GM21576 (cell line): ENCODE measurements at regions not wholly inside any gene's neighbourhood (a gene's known extent, or its start where the extent isn't known, plus 50 kb on each side); places are given as distances from the start of the nearest gene placed in this dataset.

Experiments used
- ATAC-seq: cut with Tn5 transposase; IDR thresholded peaks from one replicate; pipeline ENCODE4 v1.9.1; 2021; ENCODE audit warnings: mild to moderate bottlenecking, moderate library complexity; ENCODE audit not compliant: unreplicated experiment

DNA sequence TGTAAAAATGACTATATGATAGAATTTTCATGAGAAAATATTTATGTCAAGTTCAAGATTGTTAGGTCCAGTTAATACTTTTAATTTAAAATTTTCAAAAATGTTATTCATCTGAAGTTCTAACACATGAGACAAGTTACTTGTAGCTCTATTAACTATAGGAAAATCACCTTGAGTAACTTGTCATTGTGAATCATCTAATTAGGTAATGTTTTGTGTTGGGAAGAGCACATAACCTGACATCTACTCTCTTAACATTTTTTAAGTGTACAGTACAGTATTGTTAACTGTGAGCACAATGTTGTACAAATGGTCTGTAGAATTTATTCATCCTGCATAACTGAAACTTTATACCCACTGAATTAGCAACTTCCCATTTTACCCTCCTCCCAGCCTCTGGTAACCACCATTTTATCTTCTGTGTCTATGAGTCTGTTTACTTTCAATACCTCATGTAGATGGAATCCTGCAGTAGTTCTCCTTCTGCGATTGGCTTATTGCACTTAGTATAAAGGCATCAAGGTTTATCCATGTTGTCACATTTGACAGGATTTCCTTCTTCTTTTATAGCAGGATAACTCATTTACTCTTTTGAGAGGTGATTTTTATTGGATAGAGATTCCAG lies 54.6 kb downstream of the ARL4A start:
- ATAC-seq: no peak

DNA sequence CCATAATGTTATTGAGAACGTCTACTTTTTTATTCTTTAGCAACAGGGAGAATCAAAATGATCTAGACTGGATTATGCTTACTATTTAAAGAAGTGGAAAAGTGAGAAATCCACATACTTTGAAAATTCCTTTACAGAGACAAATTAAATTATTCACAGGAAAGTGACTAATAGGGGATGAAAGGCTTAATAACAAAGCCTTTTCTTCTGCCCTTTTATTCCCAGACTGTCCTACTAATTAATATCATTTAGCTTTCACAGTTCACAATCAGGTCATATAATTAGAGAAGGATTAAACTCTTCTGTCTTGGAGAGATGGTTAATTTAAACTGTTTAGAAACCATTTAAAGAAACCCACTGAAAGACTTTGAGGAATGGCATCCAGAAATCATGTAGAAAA lies 58.8 kb downstream of the ARL4A start:
- ATAC-seq: no peak

DNA sequence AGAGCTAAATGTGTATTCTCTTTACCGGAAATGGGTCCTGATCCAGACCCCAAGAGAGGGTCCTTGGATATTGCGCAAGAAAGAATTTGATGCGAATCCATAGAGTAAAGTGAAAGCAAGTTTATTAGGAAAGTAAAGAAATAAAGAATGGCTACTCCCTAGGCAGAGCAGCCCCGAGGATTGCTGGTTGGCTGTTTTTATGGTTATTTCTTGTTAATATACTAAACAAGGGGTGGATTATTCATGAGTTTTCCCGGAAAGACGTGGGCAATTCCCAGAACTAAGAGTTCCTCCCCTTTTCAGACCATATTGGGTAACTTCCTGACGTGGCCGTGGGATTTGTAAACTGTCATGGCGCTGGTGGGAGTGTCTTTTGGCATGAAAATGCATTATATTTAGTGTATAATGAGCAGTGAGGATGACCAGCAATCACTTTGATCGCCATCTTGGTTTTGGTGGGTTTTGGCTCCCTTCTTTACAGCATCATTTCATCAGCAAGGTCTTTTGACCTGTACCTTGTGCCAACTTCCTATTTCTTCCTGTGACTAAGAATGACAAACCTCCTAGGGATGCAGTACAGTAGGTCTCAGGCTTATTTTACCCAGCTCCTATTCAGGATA lies 60.4 kb downstream of the ARL4A start:
- no peak for ATAC-seq

GRCh38 chr7:12749069-12749468 lies 61.6 kb downstream of the ARL4A start:
- no peak for ATAC-seq

DNA sequence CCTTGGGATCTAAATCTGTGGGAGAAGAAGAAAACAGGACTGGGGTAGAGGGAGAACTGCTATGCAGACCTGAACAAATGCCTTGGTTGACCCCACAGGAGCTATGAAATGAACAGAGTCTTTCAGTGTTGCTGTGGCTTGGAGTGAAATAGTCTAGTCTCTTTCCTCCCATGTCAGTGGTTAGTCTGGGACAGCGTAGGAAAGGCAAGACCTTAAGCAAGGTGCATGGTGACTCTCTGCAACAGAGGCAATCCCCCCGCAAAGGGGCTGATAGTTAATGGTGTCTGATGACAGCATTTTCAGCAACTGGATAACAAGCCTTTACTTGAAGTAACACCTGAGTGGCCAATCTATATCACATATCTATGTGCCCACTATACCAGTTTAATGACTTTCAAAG lies 62.3 kb downstream of the ARL4A start:
- no peak for ATAC-seq

- ATAC-seq: no peak
Observed at GRCh38 chr7:12751764-12752163, 64.3 kb downstream of the ARL4A start.

GRCh38 chr7:12754179-12754578 lies 66.7 kb downstream of the ARL4A start:
- ATAC-seq: no peak

DNA sequence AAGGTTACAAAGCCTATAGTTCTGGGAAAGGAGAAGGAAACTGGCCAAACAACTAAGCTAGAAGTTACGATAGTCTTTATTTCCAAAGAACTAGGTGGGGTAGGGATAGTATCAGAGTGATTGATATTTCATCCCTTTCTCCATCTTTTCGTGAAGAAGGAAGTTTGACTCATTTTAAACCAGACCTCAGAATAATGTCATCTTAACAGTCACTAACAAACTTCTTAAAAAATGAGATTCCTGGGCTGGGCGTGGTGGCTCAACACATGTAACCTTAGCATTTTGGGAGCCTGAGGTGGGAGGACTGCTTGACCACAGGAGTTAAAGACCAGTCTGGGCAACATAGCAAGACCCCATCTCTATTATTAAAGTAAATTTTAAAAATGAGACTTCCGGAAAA lies 69.4 kb downstream of the ARL4A start:
- no peak for ATAC-seq

DNA sequence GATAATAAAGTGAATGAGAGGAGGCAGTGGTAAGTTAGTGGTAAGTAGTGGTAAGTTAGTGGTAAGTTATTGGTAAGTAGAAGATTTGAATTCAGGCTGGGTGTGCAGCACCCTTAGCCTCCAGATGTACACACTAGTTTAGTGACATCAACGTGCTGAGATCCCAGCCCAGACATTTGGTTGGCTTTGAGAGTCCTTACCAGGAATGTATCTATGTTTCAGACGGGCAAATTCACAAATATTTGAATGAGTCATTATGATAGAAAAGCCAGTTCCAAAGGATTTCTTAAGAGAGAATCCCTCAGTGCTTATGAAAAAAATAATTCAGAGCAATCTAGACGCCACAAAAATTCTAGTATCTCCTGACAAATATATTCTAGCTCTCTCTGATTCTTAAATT lies 70.0 kb downstream of the ARL4A start:
- ATAC-seq: no peak

DNA sequence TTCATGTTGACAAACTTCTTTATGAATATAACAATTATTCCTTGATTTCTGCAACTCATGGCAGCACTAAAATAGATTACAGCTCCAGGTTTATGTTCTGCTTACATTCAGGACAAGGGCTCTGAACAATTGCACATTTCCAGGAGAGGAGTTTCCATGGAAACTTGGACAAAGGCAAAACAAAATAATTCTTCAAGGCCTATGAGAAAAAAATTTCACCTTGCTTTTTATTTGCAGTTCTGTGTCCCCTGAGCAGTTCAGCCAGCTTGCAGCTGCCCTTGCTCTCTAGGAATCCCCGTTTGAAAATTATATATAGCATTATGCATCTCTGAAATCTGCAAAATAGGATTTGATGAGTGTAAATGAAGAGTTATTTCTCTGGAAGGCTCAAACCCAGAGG lies 71.7 kb downstream of the ARL4A start:
- no peak for ATAC-seq

DNA sequence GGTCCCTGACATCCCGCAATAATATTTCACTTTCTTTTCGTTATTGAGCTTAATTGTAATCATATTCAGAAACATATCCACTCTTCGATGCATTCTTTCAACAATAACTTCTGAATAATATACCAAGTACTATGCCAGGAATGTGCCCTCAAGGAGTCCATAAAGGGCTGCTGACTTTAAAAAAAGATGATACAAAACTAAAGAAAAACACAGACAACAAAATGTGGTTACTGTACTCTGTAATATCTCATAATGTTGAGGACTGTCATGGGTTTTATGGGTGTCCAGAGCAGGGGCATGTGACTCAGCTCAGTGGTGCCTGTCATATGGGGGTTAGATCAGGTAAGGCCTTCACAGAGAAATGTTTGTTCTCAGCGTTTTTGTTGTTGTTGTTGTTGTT lies 73.7 kb downstream of the ARL4A start:
- ATAC-seq: no peak

DNA sequence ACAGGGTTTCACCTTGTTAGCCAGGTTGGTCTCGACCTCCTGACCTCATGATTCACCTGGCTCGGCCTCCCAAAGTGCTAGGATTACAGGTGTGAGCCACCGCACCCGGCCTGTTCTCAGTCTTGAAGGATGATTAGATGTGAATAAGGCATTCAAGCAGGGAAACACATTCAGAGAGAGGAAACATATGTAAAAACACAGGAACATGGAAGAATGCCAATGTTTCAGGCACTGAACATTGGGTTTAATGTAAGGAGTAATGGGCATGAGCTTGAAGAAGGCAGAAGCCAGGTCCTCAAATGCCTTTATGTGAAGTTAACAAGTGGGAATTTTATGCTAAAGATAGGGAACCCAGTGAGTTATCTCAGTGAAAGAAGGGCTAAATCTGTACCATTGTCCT lies 74.3 kb downstream of the ARL4A start:
- no peak for ATAC-seq

GRCh38 chr7:12764458-12764891 lies 77.0 kb downstream of the ARL4A start:
- ATAC-seq: no peak

GRCh38 chr7:12765431-12766100 lies 78.1 kb downstream of the ARL4A start:
- no peak for ATAC-seq

GRCh38 chr7:12766416-12766815 lies 79.0 kb downstream of the ARL4A start:
- no peak for ATAC-seq

DNA sequence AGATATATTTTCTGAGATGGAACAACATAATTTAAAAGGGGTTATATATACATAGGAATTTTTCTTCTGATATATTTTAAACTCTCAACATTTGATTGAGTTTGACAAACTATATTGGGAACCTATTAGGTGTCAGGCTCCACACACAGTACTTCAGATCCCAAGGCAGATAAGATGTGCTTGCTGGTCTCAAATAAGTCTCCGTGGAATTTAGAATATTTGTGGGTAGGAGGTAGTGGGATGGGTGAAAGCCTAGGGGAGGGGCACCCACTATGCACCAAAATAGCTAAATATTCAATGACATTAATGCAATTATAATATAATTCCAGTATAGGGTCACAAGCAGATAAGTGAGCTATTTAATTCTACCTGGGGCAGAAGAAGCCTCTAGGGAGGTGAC lies 81.5 kb downstream of the ARL4A start:
- no peak for ATAC-seq

- ATAC-seq: no peak
Observed at GRCh38 chr7:12769444-12769843, 82.0 kb downstream of the ARL4A start.

DNA sequence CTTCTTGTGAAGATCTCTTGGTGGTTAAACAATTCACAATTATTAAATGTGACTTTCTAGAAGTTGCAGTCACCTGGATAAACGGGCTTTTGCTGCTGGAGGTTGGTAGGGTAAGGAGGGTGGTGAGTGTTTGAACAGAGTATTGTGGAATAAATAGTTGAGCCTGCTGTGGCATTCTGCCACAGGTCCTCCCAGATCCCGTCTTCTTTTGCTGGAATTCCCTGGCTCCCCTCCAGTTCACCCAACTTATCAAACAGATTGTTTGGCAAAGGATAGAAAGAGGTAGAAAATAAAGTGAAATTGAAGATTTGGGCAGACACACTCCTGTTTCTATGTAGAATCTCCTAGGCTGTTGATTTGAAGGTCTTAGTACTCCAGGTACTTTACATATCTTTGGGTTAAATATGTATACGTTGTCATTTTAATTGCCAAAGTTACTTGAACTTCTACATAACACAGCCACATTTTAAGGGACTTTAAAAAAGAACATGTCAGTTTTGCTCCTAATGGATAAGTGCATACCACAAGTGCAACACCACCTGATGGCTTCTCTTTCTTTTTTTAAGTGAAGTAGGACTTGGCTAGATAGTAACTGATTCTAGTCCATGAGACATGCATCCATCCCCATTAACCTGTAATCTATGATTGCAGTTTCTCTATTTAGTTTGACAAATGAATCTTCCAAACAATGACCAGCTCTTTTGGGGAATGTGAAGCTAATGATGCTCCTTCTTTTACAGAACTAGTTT lies 83.0 kb downstream of the ARL4A start:
- no peak for ATAC-seq

DNA sequence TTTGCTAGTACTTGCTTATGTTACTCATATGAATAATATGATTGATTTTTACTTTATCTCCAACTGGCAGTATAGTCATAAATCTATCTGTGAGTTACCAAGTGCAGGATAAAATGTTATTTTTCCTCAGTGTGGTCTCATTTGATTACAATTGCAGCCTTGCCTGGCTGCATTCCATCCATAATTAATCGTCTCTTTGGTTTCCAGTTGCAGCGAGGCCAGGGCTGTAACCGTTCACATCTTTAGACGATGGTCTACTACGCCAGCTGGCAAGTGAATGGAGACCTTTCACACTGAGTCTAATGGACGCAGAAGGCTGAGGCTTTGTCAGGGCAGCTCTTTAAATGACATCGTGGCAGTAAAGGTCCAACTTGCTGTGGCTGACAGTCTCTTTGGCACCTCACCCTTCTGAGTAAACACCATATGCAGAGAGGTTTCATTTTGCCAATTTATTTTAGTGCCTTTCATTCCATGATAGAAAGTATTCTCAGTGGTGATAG lies 84.0 kb downstream of the ARL4A start:
- ATAC-seq: no peak

DNA sequence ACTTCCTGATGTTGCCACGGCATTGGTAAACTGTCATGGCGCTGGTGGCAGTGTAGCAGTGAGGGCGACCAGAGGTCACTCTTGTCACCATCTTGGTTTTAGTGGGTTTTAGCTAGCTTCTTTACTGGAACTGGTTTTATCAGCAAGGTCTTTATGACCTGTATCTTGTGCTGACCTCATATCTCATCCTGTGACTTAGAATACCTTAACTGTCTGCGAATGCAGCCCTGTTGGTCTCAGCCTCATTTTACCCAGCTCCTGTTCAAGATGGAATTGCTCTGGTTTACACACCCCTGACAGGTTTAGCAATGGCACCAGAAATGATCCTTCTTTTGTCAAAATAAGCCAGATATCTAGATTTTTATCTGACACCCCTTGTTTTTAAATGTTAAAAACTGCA lies 85.3 kb downstream of the ARL4A start:
- no peak for ATAC-seq

GRCh38 chr7:12777257-12777656 lies 89.8 kb downstream of the ARL4A start:
- no peak for ATAC-seq

DNA sequence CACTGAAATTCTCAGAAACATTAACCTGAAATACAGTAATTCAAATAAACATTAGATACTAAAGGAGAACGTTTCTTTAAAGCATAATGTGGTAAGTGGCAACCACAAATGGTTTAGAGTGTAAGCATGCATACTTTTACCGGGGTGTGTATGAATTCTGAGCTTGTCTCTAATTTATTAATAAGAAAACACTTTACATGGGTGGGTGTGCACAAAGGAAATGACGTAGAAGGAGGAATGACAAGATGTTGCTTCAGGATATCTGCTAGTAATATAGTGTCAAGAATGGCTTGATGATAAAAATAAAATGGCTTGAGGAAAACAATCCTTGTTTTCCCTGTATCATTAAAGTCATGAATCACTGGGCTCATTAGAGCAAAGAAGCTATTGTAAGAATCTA lies 92.5 kb downstream of the ARL4A start:
- ATAC-seq: no peak
